ENCODE measurements at regions not wholly inside any gene's neighbourhood (a gene's known extent, or its start where the extent isn't known, plus 50 kb on each side); places are given as distances from the start of the nearest gene placed in this dataset.

- TF ChIP-seq CTCF (IDR thresholded peaks at IDR 0.05), result no peak
- TF ChIP-seq POLR2A (IDR thresholded peaks at IDR 0.05), result no peak
- TF ChIP-seq EP300 (IDR thresholded peaks at IDR 0.05), result no peak
Measured at GRCh38 chr10:78407966-78408365, 374.3 kb downstream of the RPS24 start.

All from suprapubic skin (tissue), 3 donors.